LNCaP clone FGC (cell line): ENCODE measurements at regions not wholly inside any gene's neighbourhood (a gene's known extent, or its start where the extent isn't known, plus 50 kb on each side); places are given as distances from the start of the nearest gene placed in this dataset.

ENCODE experiments used
- DNase-seq: peaks from one replicate; pipeline ENCODE4 v3.0.0-alpha.2; 2011; ENCODE audit warnings: low read depth
- H3K4me3 ChIP-seq: 2 replicates; pipeline ENCODE4 v1.5.1; 2011; ENCODE audit warnings: mild to moderate bottlenecking, low read depth, low read length, control low read depth
- CTCF ChIP-seq: IDR thresholded peaks from 2 replicates; pipeline ENCODE4 v1.5.1; 2012; ENCODE audit warnings: mild to moderate bottlenecking; ENCODE audit not compliant: control insufficient read depth, insufficient read depth; ENCODE audit errors: extremely low read depth

- no peak overlapping the region for H3K4me3 ChIP-seq
- DNase-seq: no peak
- TF ChIP-seq CTCF: no peak
These were observed 345.7 kb downstream of the MTX2 start for GRCh38 chr2:176614930-176615329.

- DNase-seq: no peak
- TF ChIP-seq CTCF: no peak
- no peak overlapping the region for H3K4me3 ChIP-seq
These were observed 350.3 kb downstream of the MTX2 start for GRCh38 chr2:176619504-176619903.

GRCh38 chr2:176621350-176621749 is 352.1 kb downstream of the MTX2 start:
- TF ChIP-seq CTCF: no peak
- no peak for DNase-seq
- H3K4me3 ChIP-seq: no peak overlapping the region

- no peak for TF ChIP-seq CTCF
- no peak overlapping the region for H3K4me3 ChIP-seq
- DNase-seq: no peak
These were observed 353.6 kb downstream of the MTX2 start for GRCh38 chr2:176622792-176623191.

GRCh38 chr2:176626796-176627195 is 357.6 kb downstream of the MTX2 start:
- no peak for TF ChIP-seq CTCF
- H3K4me3 ChIP-seq: no peak overlapping the region
- DNase-seq: no peak

GRCh38 chr2:176628438-176628837 is 359.2 kb downstream of the MTX2 start:
- no peak for DNase-seq
- TF ChIP-seq CTCF: no peak
- no peak overlapping the region for H3K4me3 ChIP-seq

- no peak for DNase-seq
These were observed 364.5 kb downstream of the MTX2 start for GRCh38 chr2:176633754-176634153.

More at GRCh38 chr2:176633754-176634153, 364.5 kb downstream of the MTX2 start:
- H3K4me3 ChIP-seq: no peak overlapping the region
- TF ChIP-seq CTCF: no peak
